ENCODE measurements at regions not wholly inside any gene's neighbourhood (a gene's known extent, or its start where the extent isn't known, plus 50 kb on each side); places are given as distances from the start of the nearest gene placed in this dataset.

GRCh38 chr2:49860170-49860569 is 705.9 kb upstream of the FSHR start:
- no peak overlapping the region for H3K4me3 Mint-ChIP-seq
- Histone ChIP-seq H3K27me3 (replicated peaks in 1 of 4; ENCODE audit: control extremely low read depth in 1 of 4, control insufficient read depth in 3 of 4, insufficient read depth in 4 of 4, low read length in 3 of 4) (no peaks in the 10 kb centered on the region), H3K9ac (ENCODE audit: low read length) (no peak overlapping the region), H3K79me2 (ENCODE audit: control insufficient read depth, insufficient read depth, low read length) (no peaks in the 10 kb centered on the region), H3K4me1 (ENCODE audit: control insufficient read depth in 2 of 2, insufficient read depth in 2 of 2, low read length in 2 of 2) (no peaks in the 10 kb centered on the region), H2AFZ (ENCODE audit: insufficient read depth, low read depth, low read length, poor library complexity, severe bottlenecking) (no peak overlapping the region), H3K36me3 (replicated peaks in 1 of 2; ENCODE audit: control extremely low read depth in 1 of 2, control insufficient read depth in 1 of 2, extremely low read depth in 1 of 2, insufficient read depth in 2 of 2, low read length in 1 of 2) (no peaks in the 10 kb centered on the region), H3K4me2 (replicated peaks; ENCODE audit: low read depth, low read length, poor library complexity, severe bottlenecking) (no peak overlapping the region), H4K20me1 (ENCODE audit: control insufficient read depth, insufficient read depth, low read length, poor library complexity, severe bottlenecking) (no peaks in the 10 kb centered on the region), H3K27ac (ENCODE audit: low read length in 2 of 2) (no peak overlapping the region), H3K9me3 (ENCODE audit: control extremely low read depth in 1 of 3, control insufficient read depth in 2 of 3, insufficient read depth in 1 of 3, low read length in 2 of 3) (no peaks in the 10 kb centered on the region), H3K4me3 (ENCODE audit: control extremely low read depth in 1 of 5, extremely low read depth in 1 of 5, insufficient read depth in 1 of 5, low read depth in 2 of 5, low read length in 4 of 5) (no peak overlapping the region)
- no peak for ATAC-seq (ENCODE audit: low read depth)
- no peaks in the 10 kb centered on the region for H3K27me3 Mint-ChIP-seq
- peaks cover 2% of the 10 kb centered on the region for H3K9me3 Mint-ChIP-seq (ENCODE audit: insufficient read depth)
- no CpG with 5 or more reads among the region's 2 CpGs for WGBS (ENCODE audit: insufficient coverage)
- intact Hi-C loops (cut with micrococcal nuclease), result no loop called here
- TF ChIP-seq CTCF (IDR thresholded peaks at IDR 0.05) (no peak), EZH2 (IDR thresholded peaks at IDR 0.05; ENCODE audit: borderline replicate concordance, insufficient read depth, low read depth, low read length, poor library complexity, severe bottlenecking) (no peak)
- H3K27ac Mint-ChIP-seq, result no peak overlapping the region
- POLR2A ChIA-PET, result no interaction called here
- DNase-seq, result no peak
- no peaks in the 10 kb centered on the region for H3K4me1 Mint-ChIP-seq
- CTCF ChIA-PET, result no interaction called here

- TF ChIP-seq CTCF (IDR thresholded peaks at IDR 0.05) (no peak), EZH2 (IDR thresholded peaks at IDR 0.05; ENCODE audit: borderline replicate concordance, insufficient read depth, low read depth, low read length, poor library complexity, severe bottlenecking) (no peak)
- H3K9me3 Mint-ChIP-seq (ENCODE audit: insufficient read depth), result peaks cover 2% of the 10 kb centered on the region
These were observed 704.3 kb upstream of the FSHR start for GRCh38 chr2:49858657-49859056.

More at GRCh38 chr2:49858657-49859056, 704.3 kb upstream of the FSHR start:
- Histone ChIP-seq H3K36me3 (replicated peaks in 1 of 2; ENCODE audit: control extremely low read depth in 1 of 2, control insufficient read depth in 1 of 2, extremely low read depth in 1 of 2, insufficient read depth in 2 of 2, low read length in 1 of 2) (no peaks in the 10 kb centered on the region), H3K27ac (ENCODE audit: low read length in 2 of 2) (no peak overlapping the region), H4K20me1 (ENCODE audit: control insufficient read depth, insufficient read depth, low read length, poor library complexity, severe bottlenecking) (no peaks in the 10 kb centered on the region), H3K4me1 (ENCODE audit: control insufficient read depth in 2 of 2, insufficient read depth in 2 of 2, low read length in 2 of 2) (no peaks in the 10 kb centered on the region), H3K4me3 (ENCODE audit: control extremely low read depth in 1 of 5, extremely low read depth in 1 of 5, insufficient read depth in 1 of 5, low read depth in 2 of 5, low read length in 4 of 5) (no peak overlapping the region), H3K9me3 (ENCODE audit: control extremely low read depth in 1 of 3, control insufficient read depth in 2 of 3, insufficient read depth in 1 of 3, low read length in 2 of 3) (no peaks in the 10 kb centered on the region), H2AFZ (ENCODE audit: insufficient read depth, low read depth, low read length, poor library complexity, severe bottlenecking) (no peak overlapping the region), H3K27me3 (replicated peaks in 1 of 4; ENCODE audit: control extremely low read depth in 1 of 4, control insufficient read depth in 3 of 4, insufficient read depth in 4 of 4, low read length in 3 of 4) (no peaks in the 10 kb centered on the region), H3K79me2 (ENCODE audit: control insufficient read depth, insufficient read depth, low read length) (no peaks in the 10 kb centered on the region), H3K4me2 (replicated peaks; ENCODE audit: low read depth, low read length, poor library complexity, severe bottlenecking) (no peak overlapping the region), H3K9ac (ENCODE audit: low read length) (no peak overlapping the region)
- ChIA-PET CTCF (no interaction called here), POLR2A (no interaction called here)
- no CpG with 5 or more reads among the region's 2 CpGs for WGBS (ENCODE audit: insufficient coverage)
- Mint-ChIP-seq H3K4me3 (no peak overlapping the region), H3K27ac (no peak overlapping the region), H3K4me1 (no peaks in the 10 kb centered on the region), H3K27me3 (no peaks in the 10 kb centered on the region)
- intact Hi-C loops (cut with micrococcal nuclease), result no loop called here
- ATAC-seq (ENCODE audit: low read depth) (no peak), DNase-seq (no peak)

Data from B cell (primary cell).